Caco-2 (cell line): ENCODE measurements at regions not wholly inside any gene's neighbourhood (a gene's known extent, or its start where the extent isn't known, plus 50 kb on each side); places are given as distances from the start of the nearest gene placed in this dataset.

Source experiments
- BruUV-seq: library from RNA; stranded (reverse); fragments of 400-500 nt; replicated peaks from 2 replicates; lab custom pipeline; 2021; lab: Mats Ljungman, UMichigan
- CTCF ChIA-PET: fragments of 300-600 bp; sonication (Branson Sonifier 250); formaldehyde crosslinking; loops from one replicate; lab custom pipeline; 2022; ENCODE audit warnings: antibody characterized with exemption; lab: Charles Lee
- POLR2A ChIA-PET: fragments of 300-600 bp; sonication (Branson Sonifier 250); formaldehyde crosslinking; loops from one replicate; lab custom pipeline; 2022; ENCODE audit warnings: antibody characterized with exemption; lab: Charles Lee
- DNase-seq, 2 experiments: peaks; one replicate each; pipeline versions ENCODE4 v3.0.0 to v3.0.0-alpha.2; 2020 to 2022
- H3K27me3 ChIP-seq: replicated peaks from 2 replicates; pipeline ENCODE4 v1.6.0; 2011; ENCODE audit warnings: low read length; ENCODE audit not compliant: control insufficient read depth, insufficient read depth
- H3K36me3 ChIP-seq: 2 replicates; pipeline ENCODE4 v1.5.1; 2011; ENCODE audit warnings: low read length; ENCODE audit not compliant: control insufficient read depth, insufficient read depth
- H3K4me1 ChIP-seq: fragments of 250-450 bp; sonication (Bioruptor Pico); 2 replicates; pipeline ENCODE4 v1.5.1; 2020; ENCODE audit warnings: mild to moderate bottlenecking
- H3K4me3 ChIP-seq: 2 replicates; pipeline ENCODE4 v1.5.1; 2011; ENCODE audit warnings: low read depth, mild to moderate bottlenecking, control low read depth, low read length
- H3K9me3 ChIP-seq: fragments of 250-450 bp; sonication (Bioruptor Pico); 2 replicates; pipeline ENCODE4 v1.5.1; 2020; ENCODE audit warnings: mild to moderate bottlenecking, moderate library complexity
- H3K27ac Mint-ChIP-seq: one replicate; pipeline ENCODE4 v1.8.0; 2022; ENCODE audit warnings: mixed read lengths; ENCODE audit not compliant: unreplicated experiment
- H3K27me3 Mint-ChIP-seq: one replicate; pipeline ENCODE4 v1.8.0; 2022; ENCODE audit warnings: mixed read lengths; ENCODE audit not compliant: insufficient read depth, unreplicated experiment
- H3K36me3 Mint-ChIP-seq: one replicate; pipeline ENCODE4 v1.8.0; 2022; ENCODE audit warnings: mild to moderate bottlenecking, mixed read lengths; ENCODE audit not compliant: insufficient read depth, unreplicated experiment
- H3K4me1 Mint-ChIP-seq: one replicate; pipeline ENCODE4 v1.8.0; 2022; ENCODE audit warnings: low read depth, mixed read lengths; ENCODE audit not compliant: unreplicated experiment
- H3K4me3 Mint-ChIP-seq: one replicate; pipeline ENCODE4 v1.8.0; 2022; ENCODE audit warnings: mild to moderate bottlenecking, moderate library complexity, mixed read lengths; ENCODE audit not compliant: unreplicated experiment
- H3K9me3 Mint-ChIP-seq: one replicate; pipeline ENCODE4 v1.8.0; 2022; ENCODE audit warnings: mixed read lengths; ENCODE audit not compliant: unreplicated experiment
- CTCF ChIP-seq, 2 experiments: fragments of 200-600 bp in 1 of 2; IDR thresholded peaks; 1 replicate in 1 of 2; 2 replicates in 1 of 2; pipeline versions ENCODE4 v1.5.1 to v1.8.0; 2011 to 2022; ENCODE audit warnings: antibody characterized with exemption in 1 of 2, control low read depth in 1 of 2, inconsistent platforms in 1 of 2, low read depth in 1 of 2, low read length in 1 of 2, mild to moderate bottlenecking in 1 of 2, moderate library complexity in 1 of 2; ENCODE audit not compliant: insufficient read depth in 1 of 2, severe bottlenecking in 1 of 2, unreplicated experiment in 1 of 2
- intact Hi-C: fragments of 100-400 bp; cut with micrococcal nuclease; formaldehyde crosslinking; loops from one replicate; pipeline ENCODE4 v1.10.0; 2022; ENCODE audit not compliant: unreplicated experiment

GRCh38 chr21:24895885-24896734 lies 711.2 kb downstream of the MRPL39 start:
- POLR2A ChIA-PET: no interaction called here
- Mint-ChIP-seq H3K4me1 (no peaks in the 10 kb centered on the region), H3K27me3 (no peaks in the 10 kb centered on the region), H3K4me3 (no peak overlapping the region), H3K27ac (no peak overlapping the region), H3K36me3 (no peaks in the 10 kb centered on the region), H3K9me3 (no peaks in the 10 kb centered on the region)
- H3K36me3 ChIP-seq: no peaks in the 10 kb centered on the region
- TF ChIP-seq CTCF (IDR thresholded peaks at IDR 0.05; ENCODE audit: insufficient read depth in 1 of 2, low read depth in 1 of 2, low read length in 1 of 2, severe bottlenecking in 1 of 2, unreplicated experiment in 1 of 2): peak in 1 of 2 experiments; percentile 53
- BruUV-seq: no TSS peak
- CTCF ChIA-PET: interaction anchor here (0.6 to 1.4 kb wide), 2 partner anchors 490 to 1444 kb away, joined by 4 read pairs; no protein-coding TSS in a partner anchor
- no peak overlapping the region for H3K4me3 ChIP-seq
- no peaks in the 10 kb centered on the region for H3K9me3 ChIP-seq
- intact Hi-C loops: loop anchor here (1.0 kb wide), 2 partner anchors 143 to 490 kb away; no protein-coding TSS in a partner anchor
- peak in 1 of 2 experiments; percentile 13 for DNase-seq
- H3K4me1 ChIP-seq: no peaks in the 10 kb centered on the region
- no peaks in the 10 kb centered on the region for H3K27me3 ChIP-seq

GRCh38 chr21:24894324-24894723 lies 713.0 kb downstream of the MRPL39 start:
- DNase-seq: no peak
- no peaks in the 10 kb centered on the region for H3K4me1 Mint-ChIP-seq
- Histone ChIP-seq H3K9me3 (no peaks in the 10 kb centered on the region), H3K4me1 (no peaks in the 10 kb centered on the region), H3K27me3 (no peaks in the 10 kb centered on the region), H3K36me3 (no peaks in the 10 kb centered on the region), H3K4me3 (no peak overlapping the region)
- H3K36me3 Mint-ChIP-seq: no peaks in the 10 kb centered on the region
- TF ChIP-seq CTCF (IDR thresholded peaks at IDR 0.05; ENCODE audit: insufficient read depth in 1 of 2, low read depth in 1 of 2, low read length in 1 of 2, severe bottlenecking in 1 of 2, unreplicated experiment in 1 of 2): no peak
- BruUV-seq: no TSS peak
- ChIA-PET CTCF (no interaction called here), POLR2A (no interaction called here)
- no peak overlapping the region for H3K4me3 Mint-ChIP-seq
- intact Hi-C loops: no loop called here
- H3K27ac Mint-ChIP-seq: no peak overlapping the region
- H3K27me3 Mint-ChIP-seq: no peaks in the 10 kb centered on the region
- H3K9me3 Mint-ChIP-seq: no peaks in the 10 kb centered on the region

GRCh38 chr21:24890021-24890420 lies 717.3 kb downstream of the MRPL39 start:
- no peaks in the 10 kb centered on the region for H3K9me3 ChIP-seq
- intact Hi-C loops: no loop called here
- H3K4me3 Mint-ChIP-seq: no peak overlapping the region

More at GRCh38 chr21:24890021-24890420, 717.3 kb downstream of the MRPL39 start:
- TF ChIP-seq CTCF (IDR thresholded peaks at IDR 0.05; ENCODE audit: insufficient read depth in 1 of 2, low read depth in 1 of 2, low read length in 1 of 2, severe bottlenecking in 1 of 2, unreplicated experiment in 1 of 2): no peak
- no peak overlapping the region for H3K27ac Mint-ChIP-seq
- Histone ChIP-seq H3K4me3 (no peak overlapping the region), H3K27me3 (no peaks in the 10 kb centered on the region), H3K4me1 (no peaks in the 10 kb centered on the region), H3K36me3 (no peaks in the 10 kb centered on the region)
- H3K27me3 Mint-ChIP-seq: no peaks in the 10 kb centered on the region
- no peaks in the 10 kb centered on the region for H3K36me3 Mint-ChIP-seq
- no TSS peak for BruUV-seq
- DNase-seq: no peak
- H3K9me3 Mint-ChIP-seq: no peaks in the 10 kb centered on the region
- CTCF ChIA-PET: no interaction called here
- no peaks in the 10 kb centered on the region for H3K4me1 Mint-ChIP-seq
- POLR2A ChIA-PET: no interaction called here
